ENCODE measurements at regions not wholly inside any gene's neighbourhood (a gene's known extent, or its start where the extent isn't known, plus 50 kb on each side); places are given as distances from the start of the nearest gene placed in this dataset.
"Not testable (repeated sequence)": the region's sequence is repeated elsewhere in the genome, so short reads cannot be mapped to it uniquely, and the experiment has no call there.

DNA sequence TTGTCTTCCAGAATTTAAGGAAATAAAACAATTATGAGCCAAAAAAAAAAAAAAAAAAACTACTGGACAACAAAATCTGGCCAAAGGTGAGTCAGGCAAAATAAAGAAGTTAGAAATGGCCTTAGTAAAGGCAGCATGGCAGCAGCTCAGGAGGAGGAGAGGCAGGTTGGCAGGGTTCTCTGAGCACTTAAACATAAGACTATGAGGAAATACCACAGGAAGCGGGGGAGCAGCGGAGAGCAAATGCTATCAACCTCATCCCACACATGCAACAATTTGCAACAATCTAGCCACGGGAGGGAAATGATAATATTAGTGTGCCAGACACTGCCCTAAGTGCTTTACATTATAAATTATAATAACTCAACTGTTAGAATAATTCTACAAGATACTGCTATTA, 247.3 kb upstream of the NSMCE3 start:
- no peak overlapping the region for H4K91ac ChIP-seq (ENCODE audit: low read depth, low read length)
- no peak overlapping the region for H3K18ac ChIP-seq (ENCODE audit: low read length)
- H3K14ac ChIP-seq (ENCODE audit: low read length): no peak overlapping the region
- H2BK120ac ChIP-seq (ENCODE audit: insufficient read depth, low read length, poor library complexity): no peak overlapping the region
- H4K12ac ChIP-seq (ENCODE audit: low read depth, low read length): no peak overlapping the region
- no peaks in the 10 kb centered on the region for H3K27me3 ChIP-seq (ENCODE audit: insufficient read depth, low read length)
- no peaks in the 10 kb centered on the region for H3K36me3 ChIP-seq (ENCODE audit: control insufficient read depth in 1 of 2, insufficient read depth in 2 of 2, low read length in 2 of 2)
- H4K8ac ChIP-seq (ENCODE audit: low read depth, low read length): no peak overlapping the region
- no peaks in the 10 kb centered on the region for H3K4me1 ChIP-seq (ENCODE audit: control insufficient read depth in 1 of 2, insufficient read depth in 2 of 2, low read length in 2 of 2)
- no peaks in the 10 kb centered on the region for H3K79me1 ChIP-seq (ENCODE audit: low read length)
- H3K9me3 ChIP-seq (ENCODE audit: insufficient read depth, low read depth, low read length): peaks cover 4% of the 10 kb centered on the region
- no peak overlapping the region for H3K4me2 ChIP-seq (ENCODE audit: low read length)
- no peak overlapping the region for H2BK5ac ChIP-seq (ENCODE audit: low read depth, low read length, poor library complexity)
- H3K4ac ChIP-seq (ENCODE audit: low read depth, low read length): no peak overlapping the region
- H2AFZ ChIP-seq (ENCODE audit: insufficient read depth, low read length, poor library complexity): no peak overlapping the region
- H2BK12ac ChIP-seq (ENCODE audit: low read length): no peak overlapping the region
- WGBS (ENCODE audit: extremely low coverage, insufficient coverage, insufficient read length): no CpG with 5 or more reads among the region's 3 CpGs
- no peak for DNase-seq
- H2AK5ac ChIP-seq (ENCODE audit: low read length): no peak overlapping the region
- H3K27ac ChIP-seq (ENCODE audit: low read depth, low read length): no peak overlapping the region
- H3K23ac ChIP-seq (ENCODE audit: low read length): no peak overlapping the region
- H3K79me2 ChIP-seq (ENCODE audit: control insufficient read depth, insufficient read depth, low read length, poor library complexity): no peaks in the 10 kb centered on the region
- H3K9ac ChIP-seq (ENCODE audit: low read length): no peak overlapping the region
- H3K4me3 ChIP-seq (ENCODE audit: low read depth, low read length): no peak overlapping the region

DNA sequence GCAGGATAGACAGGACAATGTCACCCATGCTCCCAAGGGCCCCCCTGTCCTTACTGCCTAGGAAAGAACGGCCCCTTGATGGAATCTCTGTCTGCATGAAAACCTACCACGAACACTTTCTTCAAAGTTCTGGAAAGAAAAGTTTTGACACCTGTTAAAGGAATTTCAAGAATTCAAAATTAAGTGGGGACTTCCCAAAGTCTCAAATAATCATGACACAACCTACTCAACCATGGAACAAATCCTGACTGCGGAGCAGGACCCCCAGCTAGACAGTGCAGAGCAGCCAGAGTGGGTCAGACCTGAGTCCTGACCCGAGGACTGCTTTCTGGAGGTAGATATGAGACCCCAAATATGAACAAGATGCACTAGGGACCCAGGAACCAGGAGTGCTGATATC, 245.3 kb upstream of the NSMCE3 start:
- Histone ChIP-seq H3K27me3 (ENCODE audit: insufficient read depth, low read length) (no peaks in the 10 kb centered on the region), H2BK120ac (ENCODE audit: insufficient read depth, low read length, poor library complexity) (no peak overlapping the region), H4K91ac (ENCODE audit: low read depth, low read length) (no peak overlapping the region), H4K12ac (ENCODE audit: low read depth, low read length) (no peak overlapping the region), H3K4me2 (ENCODE audit: low read length) (no peak overlapping the region), H3K79me1 (ENCODE audit: low read length) (no peaks in the 10 kb centered on the region), H3K4me3 (ENCODE audit: low read depth, low read length) (no peak overlapping the region), H3K36me3 (ENCODE audit: control insufficient read depth in 1 of 2, insufficient read depth in 2 of 2, low read length in 2 of 2) (no peaks in the 10 kb centered on the region), H3K27ac (ENCODE audit: low read depth, low read length) (no peak overlapping the region), H2AFZ (ENCODE audit: insufficient read depth, low read length, poor library complexity) (no peak overlapping the region), H3K18ac (ENCODE audit: low read length) (no peak overlapping the region), H3K9me3 (ENCODE audit: insufficient read depth, low read depth, low read length) (peaks cover 4% of the 10 kb centered on the region), H3K23ac (ENCODE audit: low read length) (no peak overlapping the region), H3K9ac (ENCODE audit: low read length) (no peak overlapping the region), H2BK12ac (ENCODE audit: low read length) (no peak overlapping the region), H4K8ac (ENCODE audit: low read depth, low read length) (no peak overlapping the region), H3K4ac (ENCODE audit: low read depth, low read length) (no peak overlapping the region), H3K79me2 (ENCODE audit: control insufficient read depth, insufficient read depth, low read length, poor library complexity) (no peaks in the 10 kb centered on the region), H2AK5ac (ENCODE audit: low read length) (no peak overlapping the region), H2BK5ac (ENCODE audit: low read depth, low read length, poor library complexity) (no peak overlapping the region), H3K14ac (ENCODE audit: low read length) (no peak overlapping the region), H3K4me1 (ENCODE audit: control insufficient read depth in 1 of 2, insufficient read depth in 2 of 2, low read length in 2 of 2) (no peaks in the 10 kb centered on the region)
- WGBS (ENCODE audit: extremely low coverage, insufficient coverage, insufficient read length): no CpG with 5 or more reads among the region's 4 CpGs
- no peak for DNase-seq

DNA sequence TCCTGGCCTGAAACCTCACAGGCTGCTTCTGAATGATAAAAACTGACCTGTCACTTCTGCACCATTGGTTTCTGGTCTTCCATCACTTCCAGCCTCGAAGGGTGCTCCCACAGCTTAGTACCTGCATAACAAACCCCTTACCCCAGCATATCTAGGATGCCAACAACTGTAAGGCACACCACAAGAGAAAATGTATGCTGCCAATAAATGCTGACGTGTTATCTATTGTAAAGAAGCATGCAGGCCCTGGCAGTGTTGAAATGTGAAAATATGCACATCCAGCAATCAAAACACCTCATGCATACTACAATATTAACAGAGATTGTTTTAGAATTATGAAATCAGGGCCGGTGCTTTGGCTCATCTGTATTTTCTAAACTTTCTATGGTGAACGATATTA, 242.0 kb upstream of the NSMCE3 start:
- H2AK5ac ChIP-seq (ENCODE audit: low read length): no peak overlapping the region
- WGBS (ENCODE audit: extremely low coverage, insufficient coverage, insufficient read length): no CpG with 5 or more reads among the region's 4 CpGs
- DNase-seq: no peak
- H3K4me2 ChIP-seq (ENCODE audit: low read length): no peak overlapping the region
- no peak overlapping the region for H4K91ac ChIP-seq (ENCODE audit: low read depth, low read length)
- H3K36me3 ChIP-seq (ENCODE audit: control insufficient read depth in 1 of 2, insufficient read depth in 2 of 2, low read length in 2 of 2): no peaks in the 10 kb centered on the region
- no peak overlapping the region for H3K18ac ChIP-seq (ENCODE audit: low read length)
- H3K23ac ChIP-seq (ENCODE audit: low read length): no peak overlapping the region
- no peak overlapping the region for H4K8ac ChIP-seq (ENCODE audit: low read depth, low read length)
- no peaks in the 10 kb centered on the region for H3K4me1 ChIP-seq (ENCODE audit: control insufficient read depth in 1 of 2, insufficient read depth in 2 of 2, low read length in 2 of 2)
- no peaks in the 10 kb centered on the region for H3K79me1 ChIP-seq (ENCODE audit: low read length)
- H3K4ac ChIP-seq (ENCODE audit: low read depth, low read length): no peak overlapping the region
- no peak overlapping the region for H2BK120ac ChIP-seq (ENCODE audit: insufficient read depth, low read length, poor library complexity)
- H3K14ac ChIP-seq (ENCODE audit: low read length): no peak overlapping the region
- H2BK5ac ChIP-seq (ENCODE audit: low read depth, low read length, poor library complexity): no peak overlapping the region
- H3K4me3 ChIP-seq (ENCODE audit: low read depth, low read length): no peak overlapping the region
- no peak overlapping the region for H3K27ac ChIP-seq (ENCODE audit: low read depth, low read length)
- no peak overlapping the region for H4K12ac ChIP-seq (ENCODE audit: low read depth, low read length)
- no peaks in the 10 kb centered on the region for H3K9me3 ChIP-seq (ENCODE audit: insufficient read depth, low read depth, low read length)
- H2AFZ ChIP-seq (ENCODE audit: insufficient read depth, low read length, poor library complexity): no peak overlapping the region
- H3K79me2 ChIP-seq (ENCODE audit: control insufficient read depth, insufficient read depth, low read length, poor library complexity): no peaks in the 10 kb centered on the region
- H3K27me3 ChIP-seq (ENCODE audit: insufficient read depth, low read length): no peaks in the 10 kb centered on the region
- H3K9ac ChIP-seq (ENCODE audit: low read length): no peak overlapping the region
- H2BK12ac ChIP-seq (ENCODE audit: low read length): no peak overlapping the region

DNA sequence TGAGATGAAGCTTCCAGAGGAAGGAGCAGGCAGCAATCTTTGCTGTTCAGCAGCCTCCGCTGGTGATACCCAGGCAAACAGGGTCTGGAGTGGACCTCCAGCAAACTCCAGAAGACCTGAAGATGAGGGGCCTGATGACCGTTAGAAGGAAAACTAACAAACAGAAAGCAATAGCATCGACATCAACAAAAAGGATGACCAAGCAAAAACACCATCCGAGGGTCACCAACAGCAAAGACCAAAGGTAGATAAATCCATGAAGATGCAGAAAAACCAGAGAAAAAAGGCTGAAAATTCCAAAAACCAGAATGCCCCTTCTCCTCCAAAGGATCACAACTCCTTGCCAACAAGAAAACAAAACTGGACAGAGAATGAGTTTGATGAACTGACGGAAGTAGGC, 235.9 kb upstream of the NSMCE3 start:
- H3K9me3 ChIP-seq (ENCODE audit: insufficient read depth, low read depth, low read length); H3K23ac ChIP-seq (ENCODE audit: low read length); H3K27ac ChIP-seq (ENCODE audit: low read depth, low read length); H2BK5ac ChIP-seq (ENCODE audit: low read depth, low read length, poor library complexity); H3K4me1 ChIP-seq (ENCODE audit: control insufficient read depth in 1 of 2, insufficient read depth in 2 of 2, low read length in 2 of 2); H2AK5ac ChIP-seq (ENCODE audit: low read length); H2BK120ac ChIP-seq (ENCODE audit: insufficient read depth, low read length, poor library complexity); H3K79me2 ChIP-seq (ENCODE audit: control insufficient read depth, insufficient read depth, low read length, poor library complexity); H3K4me2 ChIP-seq (ENCODE audit: low read length); H4K12ac ChIP-seq (ENCODE audit: low read depth, low read length); H3K27me3 ChIP-seq (ENCODE audit: insufficient read depth, low read length); H3K18ac ChIP-seq (ENCODE audit: low read length); H3K4ac ChIP-seq (ENCODE audit: low read depth, low read length); H2AFZ ChIP-seq (ENCODE audit: insufficient read depth, low read length, poor library complexity); H4K8ac ChIP-seq (ENCODE audit: low read depth, low read length); H2BK12ac ChIP-seq (ENCODE audit: low read length); H3K14ac ChIP-seq (ENCODE audit: low read length); DNase-seq; H3K4me3 ChIP-seq (ENCODE audit: low read depth, low read length); H3K79me1 ChIP-seq (ENCODE audit: low read length); H3K9ac ChIP-seq (ENCODE audit: low read length); H3K36me3 ChIP-seq (ENCODE audit: control insufficient read depth in 1 of 2, insufficient read depth in 2 of 2, low read length in 2 of 2); H4K91ac ChIP-seq (ENCODE audit: low read depth, low read length): not testable (repeated sequence)
- no CpG with 5 or more reads among the region's 5 CpGs for whole genome bisulfite sequencing (ENCODE audit: extremely low coverage, insufficient coverage, insufficient read length)
